ENCODE measurements at regions not wholly inside any gene's neighbourhood (a gene's known extent, or its start where the extent isn't known, plus 50 kb on each side); places are given as distances from the start of the nearest gene placed in this dataset.

DNA sequence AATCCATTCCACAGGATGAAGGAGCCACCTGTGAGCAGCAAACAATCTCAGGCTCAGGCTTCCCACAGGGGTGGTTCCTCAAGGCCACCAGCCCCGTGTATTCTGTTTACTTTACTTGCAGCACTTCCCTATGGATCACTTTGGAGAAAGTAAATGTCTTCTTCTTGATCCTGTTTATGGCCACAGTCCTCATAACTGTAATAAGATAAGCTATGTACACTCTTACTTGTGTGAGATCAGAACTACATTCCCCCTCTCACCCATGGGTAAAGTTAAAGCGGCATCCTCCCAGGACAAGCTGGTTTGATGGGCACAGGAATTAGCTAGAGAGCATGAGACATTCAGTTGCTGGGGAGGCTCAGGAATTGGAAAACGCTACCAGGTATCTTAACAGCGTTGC, 86.1 kb downstream of the TMEM215 start:
- no peak for TF ChIP-seq CTCF (IDR thresholded peaks at IDR 0.05; ENCODE audit: extremely low read depth, low read depth, low read length)
- no peaks in the 10 kb centered on the region for H3K9me3 ChIP-seq (ENCODE audit: low read depth, low read length)
- no peak overlapping the region for H3K4me3 ChIP-seq (ENCODE audit: insufficient read depth, low read length)
- H3K4me2 ChIP-seq (ENCODE audit: insufficient read depth, low read length): no peak overlapping the region
- H3K27me3 ChIP-seq (ENCODE audit: insufficient read depth, low read length): no peaks in the 10 kb centered on the region
- no peaks in the 10 kb centered on the region for H3K4me1 ChIP-seq (ENCODE audit: insufficient read depth, low read length)
- no peaks in the 10 kb centered on the region for H4K20me1 ChIP-seq (ENCODE audit: insufficient read depth, low read length)
- no peaks in the 10 kb centered on the region for H3K36me3 ChIP-seq (ENCODE audit: insufficient read depth, low read length)
- DNase-seq (ENCODE audit: insufficient read length, low spot score, missing footprints): no peak
- H3K27ac ChIP-seq (ENCODE audit: low read depth, low read length): no peak overlapping the region
- H2AFZ ChIP-seq (ENCODE audit: low read length): no peak overlapping the region
- no peaks in the 10 kb centered on the region for H3K79me2 ChIP-seq (ENCODE audit: insufficient read depth, low read length)

DNA sequence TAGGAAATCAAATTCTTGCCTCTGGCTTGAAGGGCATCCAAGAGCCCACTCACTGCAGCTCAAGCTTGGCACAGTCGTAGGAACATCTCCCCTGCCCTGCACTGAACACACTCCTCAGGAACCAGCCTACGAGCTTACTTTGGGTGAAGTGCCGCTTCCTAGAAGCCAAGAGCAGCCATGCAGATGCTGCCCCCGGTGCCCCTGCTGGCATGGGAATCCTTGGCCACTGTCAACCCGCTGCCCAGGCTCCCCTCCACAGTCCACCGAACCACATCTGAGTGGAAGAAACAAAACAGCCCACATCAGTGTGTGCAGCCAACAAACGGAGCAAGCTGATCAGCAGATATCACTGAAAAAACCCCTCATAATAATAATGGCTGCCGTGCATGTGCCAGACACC, 89.8 kb downstream of the TMEM215 start:
- Histone ChIP-seq H2AFZ (ENCODE audit: low read length) (no peak overlapping the region), H3K27ac (ENCODE audit: low read depth, low read length) (no peak overlapping the region), H3K4me2 (ENCODE audit: insufficient read depth, low read length) (no peak overlapping the region), H3K4me1 (ENCODE audit: insufficient read depth, low read length) (no peaks in the 10 kb centered on the region), H3K79me2 (ENCODE audit: insufficient read depth, low read length) (no peaks in the 10 kb centered on the region), H3K4me3 (ENCODE audit: insufficient read depth, low read length) (no peak overlapping the region), H4K20me1 (ENCODE audit: insufficient read depth, low read length) (no peaks in the 10 kb centered on the region), H3K27me3 (ENCODE audit: insufficient read depth, low read length) (no peaks in the 10 kb centered on the region), H3K9me3 (ENCODE audit: low read depth, low read length) (no peaks in the 10 kb centered on the region), H3K36me3 (ENCODE audit: insufficient read depth, low read length) (no peaks in the 10 kb centered on the region)
- TF ChIP-seq CTCF (IDR thresholded peaks at IDR 0.05; ENCODE audit: extremely low read depth, low read depth, low read length): no peak
- no peak for DNase-seq (ENCODE audit: insufficient read length, low spot score, missing footprints)

GRCh38 chr9:32873553-32873952, 90.2 kb downstream of the TMEM215 start:
- Histone ChIP-seq H4K20me1 (ENCODE audit: insufficient read depth, low read length) (no peaks in the 10 kb centered on the region), H3K36me3 (ENCODE audit: insufficient read depth, low read length) (no peaks in the 10 kb centered on the region), H3K4me1 (ENCODE audit: insufficient read depth, low read length) (no peaks in the 10 kb centered on the region), H3K9me3 (ENCODE audit: low read depth, low read length) (no peaks in the 10 kb centered on the region), H3K27me3 (ENCODE audit: insufficient read depth, low read length) (no peaks in the 10 kb centered on the region), H3K4me2 (ENCODE audit: insufficient read depth, low read length) (no peak overlapping the region), H3K4me3 (ENCODE audit: insufficient read depth, low read length) (no peak overlapping the region), H2AFZ (ENCODE audit: low read length) (no peak overlapping the region), H3K79me2 (ENCODE audit: insufficient read depth, low read length) (no peaks in the 10 kb centered on the region), H3K27ac (ENCODE audit: low read depth, low read length) (no peak overlapping the region)
- DNase-seq (ENCODE audit: insufficient read length, low spot score, missing footprints): no peak
- no peak for TF ChIP-seq CTCF (IDR thresholded peaks at IDR 0.05; ENCODE audit: extremely low read depth, low read depth, low read length)

DNA sequence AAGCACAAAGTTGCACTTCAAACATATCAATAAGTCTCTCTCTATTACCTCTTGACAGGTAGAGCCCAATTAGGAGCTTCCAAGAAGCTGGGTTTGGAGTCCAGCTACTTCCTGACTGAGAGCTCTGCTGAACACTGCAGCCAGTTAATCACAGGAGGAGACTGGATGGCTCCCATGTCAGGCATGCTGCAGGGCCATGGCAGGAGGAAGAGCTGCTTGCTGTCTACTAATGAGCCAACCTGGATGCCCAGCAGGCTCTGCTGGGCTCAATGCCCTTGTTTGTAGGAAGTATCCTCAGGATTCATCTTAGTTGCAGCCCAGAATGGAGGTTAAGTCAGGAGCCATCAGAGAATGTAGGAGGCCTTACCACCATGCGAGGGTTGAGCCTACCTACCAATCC, 91.9 kb downstream of the TMEM215 start:
- no peaks in the 10 kb centered on the region for H3K27me3 ChIP-seq (ENCODE audit: insufficient read depth, low read length)
- no peaks in the 10 kb centered on the region for H4K20me1 ChIP-seq (ENCODE audit: insufficient read depth, low read length)
- no peak overlapping the region for H2AFZ ChIP-seq (ENCODE audit: low read length)
- H3K27ac ChIP-seq (ENCODE audit: low read depth, low read length): no peak overlapping the region
- no peak for TF ChIP-seq CTCF (IDR thresholded peaks at IDR 0.05; ENCODE audit: extremely low read depth, low read depth, low read length)
- no peaks in the 10 kb centered on the region for H3K4me1 ChIP-seq (ENCODE audit: insufficient read depth, low read length)
- H3K4me2 ChIP-seq (ENCODE audit: insufficient read depth, low read length): no peak overlapping the region
- no peak for DNase-seq (ENCODE audit: insufficient read length, low spot score, missing footprints)
- H3K9me3 ChIP-seq (ENCODE audit: low read depth, low read length): no peaks in the 10 kb centered on the region
- no peak overlapping the region for H3K4me3 ChIP-seq (ENCODE audit: insufficient read depth, low read length)
- no peaks in the 10 kb centered on the region for H3K36me3 ChIP-seq (ENCODE audit: insufficient read depth, low read length)
- H3K79me2 ChIP-seq (ENCODE audit: insufficient read depth, low read length): no peaks in the 10 kb centered on the region
